ENCODE measurements at regions not wholly inside any gene's neighbourhood (a gene's known extent, or its start where the extent isn't known, plus 50 kb on each side); places are given as distances from the start of the nearest gene placed in this dataset.

- DNase-seq, result no peak
Observed at GRCh38 chr3:166177130-166177529, 339.9 kb upstream of the BCHE start.

- DNase-seq, result no peak
Observed at GRCh38 chr3:166171695-166172094, 334.5 kb upstream of the BCHE start.

- DNase-seq, result no peak
Observed at GRCh38 chr3:166169681-166170080, 332.5 kb upstream of the BCHE start.

GRCh38 chr3:166127969-166128368 is 290.7 kb upstream of the BCHE start:
- DNase-seq, result no peak

- DNase-seq, result no peak
Observed at GRCh38 chr3:166125179-166125578, 288.0 kb upstream of the BCHE start.

- DNase-seq, result no peak
Observed at GRCh38 chr3:166123576-166123975, 286.4 kb upstream of the BCHE start.

- no peak for DNase-seq
Observed at GRCh38 chr3:166123088-166123487, 285.9 kb upstream of the BCHE start.

- DNase-seq, result no peak
Observed at GRCh38 chr3:166118049-166118448, 280.8 kb upstream of the BCHE start.

GRCh38 chr3:166114448-166114847 is 277.2 kb upstream of the BCHE start:
- DNase-seq, result no peak

GRCh38 chr3:166111562-166111961 is 274.3 kb upstream of the BCHE start:
- no peak for DNase-seq

GRCh38 chr3:166110102-166110501 is 272.9 kb upstream of the BCHE start:
- DNase-seq, result no peak

- DNase-seq, result no peak
Observed at GRCh38 chr3:166104938-166105337, 267.7 kb upstream of the BCHE start.

- no peak for DNase-seq
Observed at GRCh38 chr3:166100730-166101129, 263.5 kb upstream of the BCHE start.

- DNase-seq, result no peak
Observed at GRCh38 chr3:166089575-166089974, 252.4 kb upstream of the BCHE start.

- no peak for DNase-seq
Observed at GRCh38 chr3:166085164-166085856, 248.1 kb upstream of the BCHE start.

GRCh38 chr3:166080096-166080495 is 242.9 kb upstream of the BCHE start:
- no peak for DNase-seq

- no peak for DNase-seq
Observed at GRCh38 chr3:166071831-166072230, 234.6 kb upstream of the BCHE start.

GRCh38 chr3:166064476-166064875 is 227.3 kb upstream of the BCHE start:
- no peak for DNase-seq

GRCh38 chr3:166060789-166061479 is 223.7 kb upstream of the BCHE start:
- DNase-seq, result no peak

GRCh38 chr3:166052440-166052839 is 215.2 kb upstream of the BCHE start:
- no peak for DNase-seq

GRCh38 chr3:166029507-166029906 is 192.3 kb upstream of the BCHE start:
- DNase-seq, result no peak

GRCh38 chr3:166013073-166013679 is 176.0 kb upstream of the BCHE start:
- no peak for DNase-seq

GRCh38 chr3:166011771-166012170 is 174.5 kb upstream of the BCHE start:
- DNase-seq, result no peak

- no peak for DNase-seq
Observed at GRCh38 chr3:166005126-166005525, 167.9 kb upstream of the BCHE start.
